Caco-2 (cell line): ENCODE measurements at regions not wholly inside any gene's neighbourhood (a gene's known extent, or its start where the extent isn't known, plus 50 kb on each side); places are given as distances from the start of the nearest gene placed in this dataset.

Experiments
- BruUV-seq: library from RNA; stranded (reverse); fragments of 400-500 nt; replicated peaks from 2 replicates; lab custom pipeline; 2021; lab: Mats Ljungman, UMichigan
- CTCF ChIA-PET: fragments of 300-600 bp; sonication (Branson Sonifier 250); formaldehyde crosslinking; loops from one replicate; lab custom pipeline; 2022; ENCODE audit warnings: antibody characterized with exemption; lab: Charles Lee
- POLR2A ChIA-PET: fragments of 300-600 bp; sonication (Branson Sonifier 250); formaldehyde crosslinking; loops from one replicate; lab custom pipeline; 2022; ENCODE audit warnings: antibody characterized with exemption; lab: Charles Lee
- DNase-seq, 2 experiments: peaks; one replicate each; pipeline versions ENCODE4 v3.0.0 to v3.0.0-alpha.2; 2020 to 2022
- H3K27me3 ChIP-seq: replicated peaks from 2 replicates; pipeline ENCODE4 v1.6.0; 2011; ENCODE audit warnings: low read length; ENCODE audit not compliant: control insufficient read depth, insufficient read depth
- H3K36me3 ChIP-seq: 2 replicates; pipeline ENCODE4 v1.5.1; 2011; ENCODE audit warnings: low read length; ENCODE audit not compliant: control insufficient read depth, insufficient read depth
- H3K4me1 ChIP-seq: fragments of 250-450 bp; sonication (Bioruptor Pico); 2 replicates; pipeline ENCODE4 v1.5.1; 2020; ENCODE audit warnings: mild to moderate bottlenecking
- H3K4me3 ChIP-seq: 2 replicates; pipeline ENCODE4 v1.5.1; 2011; ENCODE audit warnings: low read depth, mild to moderate bottlenecking, control low read depth, low read length
- H3K9me3 ChIP-seq: fragments of 250-450 bp; sonication (Bioruptor Pico); 2 replicates; pipeline ENCODE4 v1.5.1; 2020; ENCODE audit warnings: mild to moderate bottlenecking, moderate library complexity
- H3K27ac Mint-ChIP-seq: one replicate; pipeline ENCODE4 v1.8.0; 2022; ENCODE audit warnings: mixed read lengths; ENCODE audit not compliant: unreplicated experiment
- H3K27me3 Mint-ChIP-seq: one replicate; pipeline ENCODE4 v1.8.0; 2022; ENCODE audit warnings: mixed read lengths; ENCODE audit not compliant: insufficient read depth, unreplicated experiment
- H3K36me3 Mint-ChIP-seq: one replicate; pipeline ENCODE4 v1.8.0; 2022; ENCODE audit warnings: mild to moderate bottlenecking, mixed read lengths; ENCODE audit not compliant: insufficient read depth, unreplicated experiment
- H3K4me1 Mint-ChIP-seq: one replicate; pipeline ENCODE4 v1.8.0; 2022; ENCODE audit warnings: low read depth, mixed read lengths; ENCODE audit not compliant: unreplicated experiment
- H3K4me3 Mint-ChIP-seq: one replicate; pipeline ENCODE4 v1.8.0; 2022; ENCODE audit warnings: mild to moderate bottlenecking, moderate library complexity, mixed read lengths; ENCODE audit not compliant: unreplicated experiment
- H3K9me3 Mint-ChIP-seq: one replicate; pipeline ENCODE4 v1.8.0; 2022; ENCODE audit warnings: mixed read lengths; ENCODE audit not compliant: unreplicated experiment
- intact Hi-C: fragments of 100-400 bp; cut with micrococcal nuclease; formaldehyde crosslinking; loops from one replicate; pipeline ENCODE4 v1.10.0; 2022; ENCODE audit not compliant: unreplicated experiment
- TF ChIP-seq, protein P1 (sequence below), 2 experiments: fragments of 200-600 bp in 1 of 2; IDR thresholded peaks; 1 replicate in 1 of 2; 2 replicates in 1 of 2; pipeline versions ENCODE4 v1.5.1 to v1.8.0; 2011 to 2022; ENCODE audit warnings: antibody characterized with exemption in 1 of 2, control low read depth in 1 of 2, inconsistent platforms in 1 of 2, low read depth in 1 of 2, low read length in 1 of 2, mild to moderate bottlenecking in 1 of 2, moderate library complexity in 1 of 2; ENCODE audit not compliant: insufficient read depth in 1 of 2, severe bottlenecking in 1 of 2, unreplicated experiment in 1 of 2

DNA sequence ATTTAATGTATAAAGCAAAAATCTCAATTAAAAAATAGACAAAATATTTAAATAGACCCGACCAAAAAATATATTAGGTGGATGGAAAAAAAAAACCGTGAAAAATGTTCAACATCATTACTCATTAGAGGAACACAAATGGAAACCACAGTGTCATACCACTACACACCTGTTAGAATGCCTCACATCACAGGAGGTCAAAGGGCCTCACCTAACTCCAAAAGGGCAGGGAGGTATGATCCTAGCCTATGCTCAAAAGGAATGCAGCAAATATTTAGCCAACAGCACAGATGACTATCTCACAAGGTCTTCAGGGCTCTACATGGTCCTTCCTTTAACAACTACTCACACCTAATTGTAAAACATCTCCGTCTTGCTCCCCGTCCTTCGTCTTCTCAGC lies 185.5 kb upstream of the SETBP1 start:
- Mint-ChIP-seq H3K9me3 (no peaks in the 10 kb centered on the region), H3K4me3 (no peak overlapping the region), H3K27ac (no peak overlapping the region), H3K4me1 (no peaks in the 10 kb centered on the region), H3K36me3 (no peaks in the 10 kb centered on the region), H3K27me3 (peaks cover 3% of the 10 kb centered on the region)
- no TSS peak for BruUV-seq
- intact Hi-C loops, result no loop called here
- no peaks in the 10 kb centered on the region for H3K36me3 ChIP-seq
- no peaks in the 10 kb centered on the region for H3K4me1 ChIP-seq
- CTCF ChIA-PET, result no interaction called here
- no peaks in the 10 kb centered on the region for H3K9me3 ChIP-seq
- H3K27me3 ChIP-seq, result no peaks in the 10 kb centered on the region
- TF ChIP-seq, protein P1, sequence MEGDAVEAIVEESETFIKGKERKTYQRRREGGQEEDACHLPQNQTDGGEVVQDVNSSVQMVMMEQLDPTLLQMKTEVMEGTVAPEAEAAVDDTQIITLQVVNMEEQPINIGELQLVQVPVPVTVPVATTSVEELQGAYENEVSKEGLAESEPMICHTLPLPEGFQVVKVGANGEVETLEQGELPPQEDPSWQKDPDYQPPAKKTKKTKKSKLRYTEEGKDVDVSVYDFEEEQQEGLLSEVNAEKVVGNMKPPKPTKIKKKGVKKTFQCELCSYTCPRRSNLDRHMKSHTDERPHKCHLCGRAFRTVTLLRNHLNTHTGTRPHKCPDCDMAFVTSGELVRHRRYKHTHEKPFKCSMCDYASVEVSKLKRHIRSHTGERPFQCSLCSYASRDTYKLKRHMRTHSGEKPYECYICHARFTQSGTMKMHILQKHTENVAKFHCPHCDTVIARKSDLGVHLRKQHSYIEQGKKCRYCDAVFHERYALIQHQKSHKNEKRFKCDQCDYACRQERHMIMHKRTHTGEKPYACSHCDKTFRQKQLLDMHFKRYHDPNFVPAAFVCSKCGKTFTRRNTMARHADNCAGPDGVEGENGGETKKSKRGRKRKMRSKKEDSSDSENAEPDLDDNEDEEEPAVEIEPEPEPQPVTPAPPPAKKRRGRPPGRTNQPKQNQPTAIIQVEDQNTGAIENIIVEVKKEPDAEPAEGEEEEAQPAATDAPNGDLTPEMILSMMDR (IDR thresholded peaks at IDR 0.05; ENCODE audit: insufficient read depth in 1 of 2, low read depth in 1 of 2, low read length in 1 of 2, severe bottlenecking in 1 of 2, unreplicated experiment in 1 of 2), result no peak
- DNase-seq, result no peak
- no peak overlapping the region for H3K4me3 ChIP-seq
- POLR2A ChIA-PET, result no interaction called here

DNA sequence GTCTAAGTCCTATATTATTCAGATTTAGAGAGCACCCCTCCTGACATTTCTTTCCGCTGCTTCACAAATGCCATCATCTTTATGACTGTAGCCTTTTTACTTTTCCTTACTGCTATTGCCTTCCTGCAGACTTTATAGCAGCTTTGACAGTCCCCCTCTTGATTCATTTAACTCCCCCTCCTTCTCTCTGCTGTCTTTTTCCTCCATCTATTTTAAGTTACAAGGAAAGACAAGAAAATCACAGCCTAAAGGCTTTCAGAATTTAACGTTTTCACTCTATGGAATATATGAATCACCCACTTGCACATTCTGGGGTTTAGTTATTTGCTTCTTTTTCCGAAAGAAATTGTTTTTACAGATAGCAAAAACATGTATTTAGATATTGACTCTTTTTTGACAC lies 183.4 kb upstream of the SETBP1 start:
- no peaks in the 10 kb centered on the region for H3K9me3 ChIP-seq
- ChIA-PET CTCF (no interaction called here), POLR2A (no interaction called here)
- H3K4me3 ChIP-seq, result no peak overlapping the region
- Mint-ChIP-seq H3K4me1 (no peaks in the 10 kb centered on the region), H3K4me3 (no peak overlapping the region), H3K27me3 (peaks cover 3% of the 10 kb centered on the region), H3K36me3 (no peaks in the 10 kb centered on the region), H3K27ac (no peak overlapping the region), H3K9me3 (no peaks in the 10 kb centered on the region)
- TF ChIP-seq, protein P1 (IDR thresholded peaks at IDR 0.05; ENCODE audit: insufficient read depth in 1 of 2, low read depth in 1 of 2, low read length in 1 of 2, severe bottlenecking in 1 of 2, unreplicated experiment in 1 of 2), result no peak
- intact Hi-C loops, result no loop called here
- no TSS peak for BruUV-seq
- DNase-seq, result no peak
- no peaks in the 10 kb centered on the region for H3K4me1 ChIP-seq
- no peaks in the 10 kb centered on the region for H3K36me3 ChIP-seq
- H3K27me3 ChIP-seq, result no peaks in the 10 kb centered on the region

DNA sequence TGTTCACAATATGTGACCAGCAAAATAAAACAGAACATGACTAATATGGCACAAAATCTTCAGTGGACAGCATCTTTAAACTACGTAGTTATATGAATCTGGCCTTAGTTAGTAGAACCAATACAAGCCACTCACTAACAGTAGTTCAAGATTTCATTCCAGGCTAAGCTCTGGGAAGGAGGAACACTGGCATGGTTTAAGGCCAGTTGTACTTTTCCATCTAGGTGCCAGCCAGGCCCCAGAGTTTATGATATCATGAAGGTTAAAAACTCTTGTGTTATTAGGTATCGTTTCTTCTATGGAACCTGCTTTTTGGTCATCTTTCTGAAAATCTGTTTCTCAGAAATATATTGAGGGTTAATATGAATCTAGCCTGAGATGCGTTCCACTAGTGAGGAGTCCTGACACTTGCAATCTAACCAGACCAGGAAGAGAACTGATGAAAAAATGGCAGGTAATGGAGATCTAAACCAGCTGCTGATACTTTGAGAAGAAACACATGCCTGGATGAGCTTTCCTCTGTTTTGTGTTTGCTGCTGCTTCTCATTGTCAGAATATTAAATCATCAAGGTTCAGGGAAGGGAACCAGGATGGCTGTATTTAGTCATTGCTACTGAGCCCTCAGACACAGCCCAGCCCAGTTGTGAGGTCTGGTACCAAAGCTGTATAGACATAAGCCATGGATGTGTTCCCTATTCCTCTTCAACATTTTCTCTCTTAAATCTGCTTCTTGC lies 182.8 kb upstream of the SETBP1 start:
- DNase-seq, result no peak
- no peaks in the 10 kb centered on the region for H3K27me3 ChIP-seq
- ChIA-PET POLR2A (no interaction called here), CTCF (no interaction called here)
- no peak overlapping the region for H3K27ac Mint-ChIP-seq
- no peaks in the 10 kb centered on the region for H3K4me1 Mint-ChIP-seq
- H3K36me3 ChIP-seq, result no peaks in the 10 kb centered on the region
- no peaks in the 10 kb centered on the region for H3K4me1 ChIP-seq
- no TSS peak for BruUV-seq
- H3K27me3 Mint-ChIP-seq, result peaks cover 5% of the 10 kb centered on the region
- no peaks in the 10 kb centered on the region for H3K9me3 ChIP-seq
- TF ChIP-seq, protein P1 (IDR thresholded peaks at IDR 0.05; ENCODE audit: insufficient read depth in 1 of 2, low read depth in 1 of 2, low read length in 1 of 2, severe bottlenecking in 1 of 2, unreplicated experiment in 1 of 2), result no peak
- intact Hi-C loops, result no loop called here
- H3K4me3 ChIP-seq, result no peak overlapping the region
- no peak overlapping the region for H3K4me3 Mint-ChIP-seq
- no peaks in the 10 kb centered on the region for H3K36me3 Mint-ChIP-seq
- H3K9me3 Mint-ChIP-seq, result no peaks in the 10 kb centered on the region
